Stimulated activated CD4-positive, alpha-beta T cell treated with anti-CD3 and anti-CD28 coated beads, Interleukin-1b, Interleukin-23, amount 100 ng/mL, for 1 hour (primary cell): ENCODE measurements at regions not wholly inside any gene's neighbourhood (a gene's known extent, or its start where the extent isn't known, plus 50 kb on each side); places are given as distances from the start of the nearest gene placed in this dataset.

Experiments used
- DNase-seq, 2 donors: peaks; one replicate each; pipeline ENCODE4 v3.0.0-alpha.2; 2020; ENCODE audit warnings: low read depth in 2 of 2

DNA sequence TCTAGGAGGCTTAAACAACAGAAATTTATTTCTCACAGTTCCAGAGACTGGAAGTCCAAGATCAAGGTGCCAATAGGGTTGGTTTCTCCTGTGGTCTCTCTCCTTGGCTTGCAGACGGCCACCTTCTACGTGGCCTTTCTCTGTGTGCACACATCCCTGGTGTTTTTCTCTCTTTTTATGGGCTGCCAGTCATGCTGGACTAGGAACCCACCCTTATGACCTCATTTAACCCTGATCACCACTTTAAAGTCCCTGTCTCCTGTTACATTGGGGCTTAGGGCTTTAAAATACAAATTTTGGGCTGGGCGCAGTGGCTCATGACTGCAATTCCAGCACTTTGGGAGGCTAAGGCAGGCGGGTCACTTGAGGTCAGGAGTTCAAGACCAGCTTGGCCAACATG lies 157.1 kb downstream of the TLE1 start:
- DNase-seq: no peak

DNA sequence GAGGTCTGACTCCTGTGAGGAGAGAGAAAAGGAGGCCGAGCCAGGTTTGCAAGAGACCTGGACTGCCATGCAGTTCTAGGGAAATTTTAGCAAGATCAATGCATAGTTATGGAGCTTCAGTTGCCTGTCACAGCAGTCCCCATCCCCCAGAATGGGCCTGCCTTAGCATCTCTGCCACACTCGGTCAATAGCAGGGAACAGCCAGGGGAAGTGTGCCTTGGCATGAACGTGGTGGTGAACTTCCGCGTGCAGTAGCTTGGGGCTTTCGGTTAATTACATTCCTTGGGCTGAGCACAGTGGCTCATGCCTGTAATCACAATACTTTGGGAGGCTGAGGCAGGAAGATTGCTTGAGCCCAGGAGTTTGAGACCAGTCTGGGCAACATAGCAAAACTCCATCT lies 157.8 kb downstream of the TLE1 start:
- no peak for DNase-seq

DNA sequence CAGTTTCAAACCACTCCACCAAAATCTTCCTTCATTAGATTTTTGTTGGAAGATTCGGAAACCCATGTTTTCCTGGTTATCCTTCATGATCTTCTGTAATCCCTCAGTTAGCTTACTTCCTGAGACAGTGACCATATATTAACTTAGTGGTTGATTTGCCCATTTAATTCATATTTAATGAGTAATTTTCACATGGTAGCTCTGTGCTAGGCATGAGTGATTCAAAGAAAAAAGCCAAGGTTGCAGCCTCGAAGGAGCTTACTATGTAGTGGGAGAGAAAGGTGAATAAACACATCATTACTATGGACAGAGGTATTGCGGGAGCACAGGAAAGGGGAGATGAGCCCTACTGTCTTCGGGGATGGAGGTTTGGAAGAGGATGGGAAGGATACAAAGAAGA lies 158.5 kb downstream of the TLE1 start:
- DNase-seq: no peak

DNA sequence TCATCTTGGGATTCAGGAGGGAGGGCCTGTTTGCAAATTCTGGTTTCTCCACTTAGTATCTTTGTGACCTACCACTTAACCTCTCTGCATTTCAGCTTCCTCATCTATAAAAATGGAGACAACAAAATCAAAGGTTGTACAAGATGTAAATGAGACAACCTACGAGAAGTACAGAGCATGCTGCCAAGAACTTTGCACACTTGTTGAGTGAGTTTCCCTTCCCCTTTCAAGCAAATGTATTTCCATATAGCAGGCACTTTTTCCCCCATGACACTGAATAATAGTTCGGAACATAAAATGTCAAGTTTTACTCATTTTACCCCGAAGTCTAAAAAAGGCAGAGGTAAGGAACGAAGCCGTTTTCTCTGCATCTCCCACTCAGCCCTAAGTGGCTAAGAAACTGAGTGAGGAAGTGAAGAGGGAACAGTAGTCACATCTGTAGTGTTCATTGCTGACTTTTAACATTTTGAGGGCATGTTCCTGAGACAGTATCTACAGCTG lies 159.0 kb downstream of the TLE1 start:
- no peak for DNase-seq

DNA sequence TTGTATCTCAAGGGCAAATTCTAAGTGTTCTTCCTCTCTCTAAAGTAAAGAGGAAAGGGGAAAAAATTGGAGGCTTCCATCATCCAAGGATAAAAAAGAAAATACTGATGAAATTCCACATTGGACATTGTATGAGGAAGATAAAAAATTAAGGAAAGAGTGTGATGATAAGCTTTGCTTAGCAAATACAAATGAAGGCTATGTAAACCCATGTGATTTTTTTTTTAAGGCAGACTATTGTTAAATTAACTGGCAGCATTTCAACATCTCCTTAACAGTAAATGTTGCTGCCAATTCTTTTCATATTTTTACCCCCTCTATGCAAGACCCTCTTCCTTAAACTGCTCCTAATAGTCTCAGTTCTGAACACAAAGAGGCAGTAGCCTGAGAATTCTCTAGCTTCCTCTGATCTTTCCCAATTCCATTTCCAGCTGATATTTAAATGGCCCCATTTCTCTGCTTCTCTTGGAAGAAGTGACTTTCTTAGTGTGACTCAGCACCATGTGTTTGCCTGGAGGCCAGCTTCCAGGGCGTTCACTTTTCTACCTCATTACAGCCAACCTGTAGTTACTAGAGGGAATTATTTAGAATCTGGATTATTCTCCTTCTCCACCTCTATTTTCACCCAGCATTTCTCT lies 159.7 kb downstream of the TLE1 start:
- DNase-seq: no peak

DNA sequence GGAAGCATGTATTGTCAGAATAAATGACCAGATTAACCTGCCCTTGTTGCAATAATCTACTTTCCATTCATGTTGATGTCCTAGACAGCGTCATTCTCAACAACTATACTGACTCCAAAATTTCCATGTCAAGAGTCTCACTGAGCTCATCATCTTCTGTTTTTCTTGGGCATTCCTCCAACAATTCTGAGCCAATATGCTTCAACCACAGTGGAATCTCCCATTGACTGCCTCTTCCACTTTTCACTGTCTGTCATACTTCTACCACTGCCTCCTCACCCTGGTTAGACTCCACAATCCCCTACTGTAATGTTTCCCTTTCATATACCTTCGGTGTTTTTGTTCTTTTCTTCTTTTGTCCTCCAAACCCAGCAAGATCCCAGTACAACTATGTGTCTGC lies 162.8 kb downstream of the TLE1 start:
- DNase-seq: no peak

DNA sequence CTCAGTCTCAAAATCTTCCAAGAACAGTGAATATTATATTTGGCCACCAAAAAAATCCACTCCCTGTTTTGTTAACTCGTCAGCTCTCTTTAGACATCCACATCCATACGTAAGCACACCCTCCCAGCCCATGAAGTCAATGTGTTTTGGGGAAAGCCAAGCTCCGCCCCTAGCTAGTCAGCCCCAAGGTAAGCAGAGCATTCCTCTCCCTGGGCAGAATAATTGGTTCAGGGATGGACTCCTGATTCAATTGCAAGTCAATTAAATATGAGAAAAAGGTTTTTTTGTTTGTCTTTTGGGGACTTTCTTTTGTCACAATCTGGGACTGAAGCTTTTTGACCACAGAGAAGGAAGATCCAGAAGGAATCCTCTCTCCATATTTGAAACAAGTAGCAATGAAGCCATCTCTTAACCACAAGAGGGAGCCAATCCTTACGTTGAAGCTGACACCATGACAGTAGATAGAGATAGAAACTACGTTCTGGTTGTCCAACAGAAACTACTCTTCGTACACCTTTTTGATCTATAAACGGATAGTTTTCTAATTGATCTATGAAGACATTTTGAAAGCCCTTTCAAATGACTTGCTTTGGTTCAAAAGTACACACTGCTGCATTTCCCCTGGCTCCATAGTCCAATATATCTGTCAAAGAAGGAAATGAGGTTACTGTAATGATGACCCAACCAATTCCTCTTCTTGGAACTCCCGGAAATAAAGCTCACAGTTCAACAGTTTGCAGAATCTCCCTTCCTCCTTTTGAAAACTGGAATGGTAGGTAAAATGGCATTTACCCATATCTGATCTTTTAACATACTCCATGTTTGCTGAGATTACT lies 166.4 kb downstream of the TLE1 start:
- DNase-seq: no peak

DNA sequence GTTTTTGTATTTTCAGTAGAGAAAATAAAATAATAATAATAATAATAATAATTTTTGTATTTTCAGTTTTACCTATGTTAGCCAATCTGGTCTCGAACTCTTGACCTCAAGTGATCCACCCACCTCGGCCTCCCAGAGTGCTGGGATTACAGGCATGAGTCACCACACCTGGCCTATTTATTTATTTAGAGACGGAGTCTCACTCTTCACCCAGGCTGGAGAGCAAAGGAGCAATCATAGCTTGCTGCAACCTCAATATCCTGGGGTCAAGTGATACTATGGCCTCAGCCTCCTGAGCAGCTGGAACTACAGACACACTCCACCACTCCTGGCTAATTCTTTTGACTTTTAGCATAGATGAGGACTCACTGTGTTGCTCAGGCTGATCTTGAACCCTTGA lies 167.5 kb downstream of the TLE1 start:
- DNase-seq: no peak

DNA sequence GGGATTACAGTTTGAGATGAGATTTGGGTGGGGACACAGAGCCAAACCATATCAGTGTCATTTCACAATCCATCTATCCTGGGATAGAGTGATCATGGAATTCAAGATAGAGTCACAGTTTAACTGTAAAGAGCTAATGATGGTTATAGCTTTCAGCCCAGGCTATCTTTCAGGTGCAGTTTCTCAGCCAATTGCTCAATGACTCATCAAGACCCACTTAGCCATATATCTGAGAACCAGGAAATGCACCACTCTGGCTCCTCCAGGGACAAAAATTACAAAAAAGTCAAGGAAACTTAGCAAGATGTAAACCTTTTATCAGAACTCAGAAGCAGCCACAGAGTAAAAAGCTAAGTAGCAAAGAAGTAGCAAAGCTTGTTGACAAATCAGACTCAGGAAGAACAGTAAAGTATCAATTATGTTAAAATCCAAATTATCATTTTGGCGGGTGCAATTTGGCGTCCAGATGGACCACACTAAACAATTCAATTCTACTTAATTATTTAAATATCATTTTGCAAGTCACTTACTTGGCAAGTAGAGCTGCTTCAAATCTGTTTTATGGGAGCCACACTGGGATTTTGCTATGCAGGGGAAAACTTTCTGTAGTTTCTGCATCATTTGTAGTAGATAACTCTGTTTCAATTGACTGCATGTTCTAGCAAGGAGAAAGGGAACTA lies 169.4 kb downstream of the TLE1 start:
- DNase-seq: no peak

DNA sequence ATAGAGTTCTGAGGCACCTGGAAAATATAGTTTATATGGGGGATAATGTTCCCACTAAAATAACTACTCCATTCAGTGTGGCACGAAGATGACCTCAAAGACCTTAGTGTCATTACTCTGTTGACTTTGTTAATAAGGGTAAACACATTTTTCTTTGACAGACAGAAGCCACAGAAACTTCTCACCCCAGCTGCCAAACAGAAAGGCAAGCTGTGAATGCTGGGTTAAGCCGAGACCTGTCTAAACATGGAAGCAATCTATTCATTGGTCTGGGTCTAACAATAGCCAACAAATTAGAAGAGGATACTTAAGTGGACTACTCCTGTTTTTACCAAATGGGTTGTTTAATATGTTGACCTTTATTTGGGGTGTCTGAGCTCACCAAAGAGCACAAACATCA lies 171.4 kb downstream of the TLE1 start:
- DNase-seq: no peak

DNA sequence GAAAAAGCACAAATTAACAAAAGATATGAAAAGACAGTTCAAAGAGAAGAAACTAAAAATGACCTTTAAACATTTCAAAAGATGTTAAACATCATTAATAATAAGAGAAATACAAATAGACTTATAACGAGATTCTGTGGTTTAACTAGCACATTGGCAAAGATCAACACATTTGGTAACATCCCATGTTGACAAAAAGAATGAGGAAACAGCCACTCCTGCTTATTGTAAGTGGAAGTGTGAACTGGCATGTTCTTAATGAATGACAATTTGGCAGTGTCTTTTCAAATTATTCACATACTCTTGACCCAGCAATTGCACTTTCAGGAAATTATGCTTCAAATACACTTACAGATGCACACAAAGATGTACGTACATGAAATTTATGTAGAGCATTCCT lies 176.3 kb downstream of the TLE1 start:
- DNase-seq: no peak

DNA sequence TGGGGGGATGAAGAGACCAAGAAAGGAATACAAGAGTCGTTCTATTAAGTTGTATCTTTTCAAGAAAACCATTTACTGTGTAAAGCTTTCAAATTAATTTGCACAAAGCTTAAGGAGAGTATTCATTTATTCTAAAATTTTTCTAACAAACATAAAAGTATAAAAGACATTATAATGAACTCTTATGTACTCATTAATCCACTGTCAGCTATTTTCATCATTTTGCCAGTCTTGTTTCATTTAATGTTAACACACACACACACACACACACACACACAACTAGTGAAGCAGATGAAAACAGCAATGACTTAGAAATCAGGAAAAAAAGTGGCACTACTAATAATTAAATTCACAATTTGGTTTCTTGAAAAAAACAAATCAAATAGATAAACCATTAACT lies 176.7 kb downstream of the TLE1 start:
- DNase-seq: no peak

DNA sequence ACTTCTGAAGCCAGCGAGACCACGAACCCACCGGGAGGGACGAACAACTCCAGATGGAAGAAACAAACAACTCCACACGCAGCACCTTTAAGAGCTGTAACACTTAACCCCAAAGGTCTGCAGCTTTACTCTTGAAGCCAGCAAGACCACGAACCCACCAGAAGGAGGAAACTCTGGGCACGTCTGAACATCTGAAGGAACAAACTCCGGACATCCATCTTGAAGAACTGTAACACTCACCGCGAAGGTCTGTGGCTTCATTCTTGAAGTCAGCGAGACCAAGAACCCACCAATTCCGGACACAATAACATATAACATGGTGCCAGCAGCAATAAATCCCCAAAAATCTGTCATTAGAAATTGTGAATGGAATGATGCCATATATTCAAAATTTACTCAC lies 180.9 kb downstream of the TLE1 start:
- no peak for DNase-seq

DNA sequence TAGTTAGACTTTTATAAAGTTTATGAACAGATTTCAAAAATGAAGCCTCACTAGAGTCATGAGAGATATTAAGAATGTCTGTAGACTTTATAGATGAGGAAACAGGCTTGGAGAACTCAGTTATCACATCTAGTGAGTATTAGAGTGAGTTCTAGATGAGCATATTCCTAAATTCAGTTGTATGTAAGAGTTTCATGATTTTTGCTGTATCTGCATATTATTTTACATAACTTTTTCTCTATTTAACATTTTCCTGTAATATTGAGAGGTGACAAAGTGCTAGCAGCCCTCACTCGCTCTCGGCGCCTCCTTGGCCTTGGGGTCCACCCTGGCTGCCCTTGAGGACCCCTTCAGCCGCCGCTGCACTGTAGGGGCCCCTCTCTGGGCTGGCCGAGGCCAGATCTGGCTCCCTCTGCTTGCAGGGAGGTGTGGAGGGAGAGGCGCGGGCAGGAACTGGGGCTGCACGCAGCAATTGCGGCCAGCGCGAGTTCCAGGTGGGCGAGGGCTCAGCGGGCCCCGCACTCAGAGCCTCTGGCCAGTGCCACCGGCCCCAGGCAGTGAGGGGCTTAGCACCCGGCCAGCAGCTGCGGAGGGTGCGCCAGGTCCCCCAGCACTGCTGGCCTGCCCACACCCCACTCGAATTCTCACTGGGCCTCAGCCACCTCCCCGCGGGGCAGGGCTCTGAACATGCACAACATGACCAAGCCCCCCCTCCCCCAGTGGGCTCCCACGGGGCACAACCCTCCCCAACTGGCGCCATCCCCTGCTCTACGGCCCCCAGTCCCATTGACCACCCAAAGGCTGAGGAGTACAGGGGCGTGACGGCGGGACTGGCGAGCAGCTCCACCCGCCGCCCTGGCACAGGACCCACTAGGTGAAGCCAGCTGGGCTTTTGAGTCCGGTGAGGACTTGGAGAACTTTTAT lies 182.1 kb downstream of the TLE1 start:
- DNase-seq: no peak

DNA sequence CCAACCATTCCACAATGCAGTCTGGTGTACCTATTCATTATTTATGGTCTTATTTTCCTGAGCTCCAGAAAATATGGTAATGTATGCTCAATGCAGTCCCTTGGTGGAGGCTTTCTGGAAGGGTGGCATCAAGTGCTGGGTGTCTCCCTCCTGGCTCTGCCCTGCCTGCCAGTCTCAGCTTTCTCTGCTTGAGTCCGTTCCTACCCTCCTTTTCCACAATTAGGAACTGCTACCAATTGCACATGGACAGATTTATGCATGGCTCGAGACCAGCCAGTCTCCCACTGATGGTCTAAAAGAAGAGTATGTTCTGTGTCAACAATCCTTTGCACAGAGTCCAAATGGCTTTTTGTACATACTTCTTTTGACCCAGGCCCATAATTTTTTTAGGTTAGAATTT lies 189.8 kb downstream of the TLE1 start:
- no peak for DNase-seq

DNA sequence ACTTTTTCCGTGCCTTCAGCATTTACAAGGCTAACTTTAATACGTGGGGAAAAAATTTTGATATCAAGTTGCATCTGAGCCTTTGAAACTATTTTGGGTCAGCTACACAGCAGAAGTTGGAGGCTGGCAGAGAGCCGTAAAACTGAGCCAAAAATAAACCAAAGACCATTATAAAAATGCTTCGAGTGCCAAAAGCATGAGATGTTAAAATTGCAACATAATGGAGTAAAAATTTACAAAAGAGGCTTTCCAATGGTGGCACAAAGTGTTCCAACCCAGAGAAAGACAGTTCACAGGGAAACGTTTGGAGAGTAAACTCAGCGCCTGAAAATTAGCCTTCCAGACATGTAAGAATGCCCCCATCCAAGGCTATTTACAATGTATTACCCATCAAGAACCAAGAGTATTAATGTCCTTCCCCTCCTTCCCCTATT lies 190.3 kb downstream of the TLE1 start:
- no peak for DNase-seq

DNA sequence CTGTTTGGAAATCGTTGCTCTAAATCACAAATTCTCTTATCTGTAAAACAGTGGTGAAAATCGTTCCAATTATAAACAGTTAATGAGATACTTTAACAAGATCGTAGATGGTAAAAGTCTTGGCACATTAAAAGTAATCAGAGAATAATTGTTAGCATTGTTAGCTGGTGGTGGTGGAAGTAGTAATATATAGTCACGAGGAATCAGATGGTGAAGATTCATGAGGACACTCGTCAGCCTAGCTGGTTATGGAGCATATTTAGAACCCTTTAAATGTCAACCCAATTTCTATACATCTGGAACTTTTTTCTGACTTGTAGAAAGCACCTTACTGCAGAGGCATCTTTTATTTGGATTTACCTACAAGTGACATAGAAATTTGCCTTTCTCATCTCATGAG lies 190.8 kb downstream of the TLE1 start:
- no peak for DNase-seq

DNA sequence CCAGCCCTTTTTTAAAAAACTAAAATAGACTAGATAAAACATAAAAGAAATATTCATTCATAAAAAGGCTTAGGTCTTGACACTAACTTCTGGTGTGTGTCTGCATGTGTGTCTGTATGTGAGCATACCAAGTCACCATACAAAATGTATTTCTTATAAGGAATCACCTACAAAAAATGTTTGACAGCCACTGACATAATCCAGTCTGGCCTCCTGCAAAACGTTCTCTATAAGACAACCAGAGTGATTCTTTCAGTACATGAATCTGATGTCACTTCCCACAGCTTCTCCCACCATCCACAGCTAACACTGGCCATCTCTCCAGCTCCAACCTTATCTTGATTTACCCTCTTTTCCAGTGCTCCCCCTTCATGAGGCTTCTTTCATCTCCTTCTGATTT lies 192.3 kb downstream of the TLE1 start:
- DNase-seq: no peak

DNA sequence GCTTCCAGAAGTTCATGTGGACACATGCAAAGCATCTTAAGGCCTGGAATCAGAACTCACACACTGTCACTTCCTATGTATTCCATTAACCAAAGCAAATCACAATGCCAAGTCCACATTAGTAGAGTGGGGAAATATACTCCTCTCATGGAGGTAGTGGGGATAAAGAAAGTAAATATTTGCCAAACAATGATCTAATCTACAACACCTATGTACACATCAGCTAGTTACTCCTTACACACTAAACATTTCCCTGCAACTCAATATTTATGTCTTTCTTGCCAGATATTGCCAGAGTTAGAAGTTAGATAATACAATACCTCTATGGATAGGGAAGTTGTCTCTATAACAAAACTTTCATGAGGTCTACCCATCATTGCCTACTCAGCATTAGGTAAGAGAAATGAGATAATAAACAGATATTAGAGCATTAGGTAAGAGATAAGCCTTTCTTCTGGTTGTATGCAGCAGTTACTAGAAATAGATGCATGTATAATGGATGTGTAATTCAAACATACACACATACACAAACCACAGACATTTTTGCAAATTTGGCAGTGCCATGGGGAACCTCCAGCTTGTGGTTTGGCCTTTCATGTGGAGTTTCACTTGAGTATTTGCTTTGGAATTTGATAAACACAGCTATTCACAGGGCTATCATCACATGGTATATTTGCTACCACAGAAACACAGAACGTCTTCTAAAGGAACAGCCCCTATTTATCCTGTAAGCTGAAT lies 196.5 kb downstream of the TLE1 start:
- DNase-seq: no peak

DNA sequence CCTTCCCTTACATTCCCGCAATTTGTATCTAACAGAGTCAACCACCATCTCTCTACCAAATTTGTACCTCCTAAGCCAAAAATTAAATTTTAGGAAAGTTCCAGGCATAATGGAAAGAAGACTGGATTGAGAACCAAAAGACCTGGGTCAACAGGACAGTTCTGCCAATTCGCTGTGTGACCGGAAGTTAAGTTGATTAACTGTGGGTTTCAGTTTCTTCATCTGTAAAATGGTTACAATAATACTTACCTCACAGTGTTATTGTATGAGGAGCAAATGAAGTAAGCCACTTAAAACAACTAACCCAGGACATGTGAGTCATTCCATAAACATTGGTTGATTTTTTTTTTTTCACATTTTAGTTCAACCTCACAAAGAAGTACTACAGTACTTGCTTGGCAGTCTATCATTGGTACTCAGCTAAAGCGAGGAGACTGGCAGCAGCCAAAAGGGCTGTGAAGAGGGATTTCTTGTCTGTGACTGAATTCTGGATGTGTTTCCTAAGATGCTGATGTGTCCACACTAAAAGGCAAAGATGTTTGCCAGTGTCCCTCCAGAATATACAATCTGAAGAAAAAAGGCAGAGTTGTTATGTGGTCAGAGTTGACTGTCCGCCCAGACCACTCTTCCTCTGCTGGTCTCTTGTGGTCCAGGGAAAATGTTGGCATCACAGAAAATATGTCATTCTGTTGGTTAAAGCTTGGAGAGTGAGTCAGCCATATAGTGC lies 198.6 kb downstream of the TLE1 start:
- no peak for DNase-seq
